ENCODE measurements at regions not wholly inside any gene's neighbourhood (a gene's known extent, or its start where the extent isn't known, plus 50 kb on each side); places are given as distances from the start of the nearest gene placed in this dataset.

DNA sequence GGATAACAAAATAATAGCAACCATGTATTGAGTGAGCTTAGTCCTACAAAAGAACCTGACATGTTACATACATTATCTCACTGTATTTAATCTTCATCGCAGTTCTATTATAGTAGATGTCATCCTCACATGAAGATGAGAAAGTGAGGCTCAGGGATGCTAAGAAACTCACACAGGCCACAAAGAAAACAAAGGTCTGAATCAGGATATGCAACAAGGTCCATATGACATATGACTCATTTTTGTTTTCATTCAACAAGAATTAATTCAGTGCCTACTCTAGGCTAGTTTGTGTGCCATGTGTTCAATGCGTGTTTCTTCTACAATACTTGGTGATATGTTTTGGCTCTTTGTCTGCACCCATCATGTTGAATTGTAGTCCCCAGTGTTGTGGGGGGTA lies 219.7 kb upstream of the EPHA4 start:
- Histone ChIP-seq H4K5ac (ENCODE audit: insufficient read length, low read depth, low read length) (no peak overlapping the region), H2BK120ac (replicated peaks; ENCODE audit: low read depth, low read length) (no peak overlapping the region), H3K4me2 (ENCODE audit: insufficient read depth in 1 of 2, low read depth in 2 of 2, low read length in 2 of 2) (no peak overlapping the region), H4K20me1 (replicated peaks in 1 of 2; ENCODE audit: control insufficient read depth in 1 of 2, insufficient read depth in 2 of 2, low read length in 2 of 2) (no peaks in the 10 kb centered on the region), H3K14ac (ENCODE audit: insufficient read length) (no peak overlapping the region), H3K79me1 (ENCODE audit: low read depth, low read length) (no peaks in the 10 kb centered on the region), H3K18ac (ENCODE audit: extremely low read depth, low read length) (no peak overlapping the region), H3K9me3 (ENCODE audit: insufficient read depth in 2 of 2, low read depth in 1 of 2, low read length in 1 of 2) (no peaks in the 10 kb centered on the region), H3K79me2 (ENCODE audit: control insufficient read depth in 1 of 2, insufficient read depth in 2 of 2, low read length in 2 of 2) (no peaks in the 10 kb centered on the region), H3K23me2 (ENCODE audit: low read depth, low read length) (no peaks in the 10 kb centered on the region), H2AK5ac (ENCODE audit: low read depth, low read length) (no peak overlapping the region), H2BK15ac (ENCODE audit: low read length) (no peak overlapping the region), H2BK20ac (ENCODE audit: low read length) (no peak overlapping the region), H3K9ac (replicated peaks in 1 of 4; ENCODE audit: extremely low read depth in 1 of 4, low read depth in 3 of 4, low read length in 3 of 4) (no peak overlapping the region), H3K4me3 (ENCODE audit: extremely low read depth in 1 of 4, insufficient read depth in 2 of 4, low read depth in 3 of 4, low read length in 4 of 4) (no peak overlapping the region), H3K36me3 (ENCODE audit: control insufficient read depth in 2 of 4, insufficient read depth in 4 of 4, low read length in 3 of 4) (no peaks in the 10 kb centered on the region), H3K27ac (ENCODE audit: low read depth, low read length) (no peak overlapping the region), H4K8ac (ENCODE audit: extremely low read depth, insufficient read depth, low read length) (no peak overlapping the region), H3K23ac (ENCODE audit: insufficient read length) (no peak overlapping the region), H3K4me1 (replicated peaks in 1 of 4; ENCODE audit: control insufficient read depth in 3 of 4, insufficient read depth in 4 of 4, low read length in 3 of 4) (peaks cover 2 to 17% (median 13%) of the 10 kb centered on the region in 4 experiments; a peak in 5 of 7 replicates), H2AFZ (ENCODE audit: low read length) (no peak overlapping the region), H2BK12ac (ENCODE audit: low read depth, low read length) (no peak overlapping the region), H3K27me3 (replicated peaks in 1 of 4; ENCODE audit: control insufficient read depth in 3 of 4, extremely low read depth in 1 of 4, insufficient read depth in 3 of 4, low read length in 3 of 4) (no peaks in the 10 kb centered on the region), H2BK5ac (ENCODE audit: low read depth, low read length) (no peak overlapping the region), H3K56ac (replicated peaks; ENCODE audit: insufficient read length, low read depth, low read length) (no peak overlapping the region), H4K91ac (replicated peaks; ENCODE audit: insufficient read length, low read length) (no peak overlapping the region), H3K4ac (replicated peaks; ENCODE audit: insufficient read length, low read depth, low read length) (no peak overlapping the region)
- ChIA-PET POLR2A (ENCODE audit: partially characterized antibody) (no interaction called here), CTCF (ENCODE audit: partially characterized antibody) (interaction anchor here (0.9 kb wide), 1 partner anchor 89 kb away, joined by 4 read pairs; no protein-coding TSS in a partner anchor)
- TF ChIP-seq ASH2L (IDR thresholded peaks at IDR 0.05; ENCODE audit: low read length) = no peak
- no peak for TF ChIP-seq HDAC2 (IDR thresholded peaks at IDR 0.05; ENCODE audit: borderline replicate concordance in 1 of 2, low read depth in 2 of 2, low read length in 2 of 2)
- TF ChIP-seq KDM5A (IDR thresholded peaks at IDR 0.05; ENCODE audit: low read length) = no peak
- no peak for TF ChIP-seq EZH2 (IDR thresholded peaks at IDR 0.05; ENCODE audit: low read depth, low read length, severe bottlenecking)
- no peak for TF ChIP-seq EP300 (IDR thresholded peaks at IDR 0.05; ENCODE audit: borderline replicate concordance in 1 of 2, low read depth in 2 of 2, low read length in 2 of 2)
- no peak for TF ChIP-seq MAFK (IDR thresholded peaks at IDR 0.05; ENCODE audit: low read depth, low read length)
- TF ChIP-seq SIN3A (conservative IDR thresholded peaks at IDR 0.05 in 1 of 2, IDR thresholded peaks at IDR 0.05 in 1 of 2; ENCODE audit: low read depth in 1 of 2, low read length in 2 of 2) = no peak
- TF ChIP-seq POLR2AphosphoS5 (IDR thresholded peaks at IDR 0.05; ENCODE audit: low read depth, low read length) = no peak
- FAIRE-seq (no peak), DNase-seq (ENCODE audit: low read depth in 1 of 2, low spot score in 2 of 2) (no peak)
- 90% methylated on average over 2 of the region's 2 CpGs; no CpG with 5 or more reads in 1 of the 2 experiments for WGBS, 2 experiments (ENCODE audit: extremely low coverage in 1 of 2, insufficient coverage in 1 of 2, insufficient read length in 1 of 2, insufficient replicate concordance in 2 of 2, low coverage in 1 of 2, low lambda C conversion rate in 2 of 2, missing lambda C conversion rate in 1 of 2)

Measured in H1 (cell line).